ES-I3 (cell line): ENCODE measurements at regions not wholly inside any gene's neighbourhood (a gene's known extent, or its start where the extent isn't known, plus 50 kb on each side); places are given as distances from the start of the nearest gene placed in this dataset.

Experiments used
- H3K36me3 ChIP-seq: 2 replicates; pipeline ENCODE4 v1.6.1; 2013; ENCODE audit warnings: mild to moderate bottlenecking, low read length, control low read depth, moderate library complexity; ENCODE audit not compliant: insufficient read depth
- H3K4me1 ChIP-seq: 2 replicates; pipeline ENCODE4 v1.6.1; 2013; ENCODE audit warnings: mild to moderate bottlenecking, control low read depth, low read length; ENCODE audit not compliant: insufficient read depth
- H3K9ac ChIP-seq: 2 replicates; pipeline ENCODE4 v1.6.1; 2013; ENCODE audit warnings: low read depth, mild to moderate bottlenecking, low read length, moderate library complexity
- H3K9me3 ChIP-seq: 2 replicates; pipeline ENCODE4 v1.6.1; 2013; ENCODE audit warnings: mild to moderate bottlenecking, low read length, moderate library complexity; ENCODE audit not compliant: control insufficient read depth, insufficient read depth

GRCh38 chr20:48293671-48294070 lies 508.4 kb upstream of the SULF2 start:
- Histone ChIP-seq H3K9ac (no peak overlapping the region), H3K9me3 (peaks cover 9% of the 10 kb centered on the region), H3K36me3 (no peaks in the 10 kb centered on the region), H3K4me1 (peaks cover 53% of the 10 kb centered on the region)

GRCh38 chr20:48292806-48293205 lies 507.5 kb upstream of the SULF2 start:
- H3K4me1 ChIP-seq: peaks cover 53% of the 10 kb centered on the region
- H3K36me3 ChIP-seq: no peaks in the 10 kb centered on the region
- H3K9me3 ChIP-seq: peaks cover 3% of the 10 kb centered on the region; the same call in 1 of the 2 replicates
- no peak overlapping the region for H3K9ac ChIP-seq

GRCh38 chr20:48291896-48292295 lies 506.6 kb upstream of the SULF2 start:
- Histone ChIP-seq H3K9ac (no peak overlapping the region), H3K9me3 (no peaks in the 10 kb centered on the region), H3K4me1 (peaks cover 56% of the 10 kb centered on the region), H3K36me3 (no peaks in the 10 kb centered on the region)

- no peaks in the 10 kb centered on the region for H3K9me3 ChIP-seq
- peaks cover 39% of the 10 kb centered on the region for H3K4me1 ChIP-seq
- no peak overlapping the region for H3K9ac ChIP-seq
- no peaks in the 10 kb centered on the region for H3K36me3 ChIP-seq
These were observed 503.7 kb upstream of the SULF2 start for GRCh38 chr20:48288930-48289507.

- Histone ChIP-seq H3K9me3 (no peaks in the 10 kb centered on the region), H3K36me3 (no peaks in the 10 kb centered on the region), H3K4me1 (peaks cover 30% of the 10 kb centered on the region)
These were observed 502.4 kb upstream of the SULF2 start for GRCh38 chr20:48287552-48288170.

GRCh38 chr20:48287021-48287494 lies 501.8 kb upstream of the SULF2 start:
- Histone ChIP-seq H3K9ac (no peak overlapping the region), H3K36me3 (no peaks in the 10 kb centered on the region), H3K9me3 (no peaks in the 10 kb centered on the region), H3K4me1 (peaks cover 23% of the 10 kb centered on the region)

More at GRCh38 chr20:48287552-48288170, 502.4 kb upstream of the SULF2 start:
- H3K9ac ChIP-seq: no peak overlapping the region

- Histone ChIP-seq H3K9ac (no peak overlapping the region), H3K4me1 (peaks cover 19% of the 10 kb centered on the region), H3K36me3 (no peaks in the 10 kb centered on the region), H3K9me3 (no peaks in the 10 kb centered on the region)
These were observed 501.3 kb upstream of the SULF2 start for GRCh38 chr20:48286601-48287000.

GRCh38 chr20:48285656-48286055 lies 500.4 kb upstream of the SULF2 start:
- H3K36me3 ChIP-seq: no peaks in the 10 kb centered on the region
- no peaks in the 10 kb centered on the region for H3K9me3 ChIP-seq
- H3K9ac ChIP-seq: no peak overlapping the region
- H3K4me1 ChIP-seq: peaks cover 13% of the 10 kb centered on the region

- Histone ChIP-seq H3K9ac (no peak overlapping the region), H3K9me3 (no peaks in the 10 kb centered on the region), H3K4me1 (peaks cover 13% of the 10 kb centered on the region), H3K36me3 (no peaks in the 10 kb centered on the region)
These were observed 499.6 kb upstream of the SULF2 start for GRCh38 chr20:48284837-48285236.

GRCh38 chr20:48284315-48284714 lies 499.0 kb upstream of the SULF2 start:
- peaks cover 13% of the 10 kb centered on the region for H3K4me1 ChIP-seq
- no peaks in the 10 kb centered on the region for H3K9me3 ChIP-seq

GRCh38 chr20:48283470-48284110 lies 498.3 kb upstream of the SULF2 start:
- Histone ChIP-seq H3K9me3 (no peaks in the 10 kb centered on the region), H3K36me3 (no peaks in the 10 kb centered on the region), H3K4me1 (peaks cover 16% of the 10 kb centered on the region), H3K9ac (no peak overlapping the region)

More at GRCh38 chr20:48284315-48284714, 499.0 kb upstream of the SULF2 start:
- Histone ChIP-seq H3K9ac (no peak overlapping the region), H3K36me3 (no peaks in the 10 kb centered on the region)

GRCh38 chr20:48282591-48283228 lies 497.4 kb upstream of the SULF2 start:
- H3K9me3 ChIP-seq: no peaks in the 10 kb centered on the region
- H3K36me3 ChIP-seq: no peaks in the 10 kb centered on the region
- no peak overlapping the region for H3K9ac ChIP-seq
- peaks cover 16% of the 10 kb centered on the region for H3K4me1 ChIP-seq

- Histone ChIP-seq H3K36me3 (no peaks in the 10 kb centered on the region), H3K4me1 (peaks cover 11% of the 10 kb centered on the region), H3K9me3 (no peaks in the 10 kb centered on the region), H3K9ac (no peak overlapping the region)
These were observed 496.2 kb upstream of the SULF2 start for GRCh38 chr20:48281501-48281900.

- peaks cover 14% of the 10 kb centered on the region for H3K4me1 ChIP-seq
- H3K9me3 ChIP-seq: no peaks in the 10 kb centered on the region
- H3K36me3 ChIP-seq: no peaks in the 10 kb centered on the region
- no peak overlapping the region for H3K9ac ChIP-seq
These were observed 493.7 kb upstream of the SULF2 start for GRCh38 chr20:48278961-48279481.
